ENCODE measurements at regions not wholly inside any gene's neighbourhood (a gene's known extent, or its start where the extent isn't known, plus 50 kb on each side); places are given as distances from the start of the nearest gene placed in this dataset.

DNA sequence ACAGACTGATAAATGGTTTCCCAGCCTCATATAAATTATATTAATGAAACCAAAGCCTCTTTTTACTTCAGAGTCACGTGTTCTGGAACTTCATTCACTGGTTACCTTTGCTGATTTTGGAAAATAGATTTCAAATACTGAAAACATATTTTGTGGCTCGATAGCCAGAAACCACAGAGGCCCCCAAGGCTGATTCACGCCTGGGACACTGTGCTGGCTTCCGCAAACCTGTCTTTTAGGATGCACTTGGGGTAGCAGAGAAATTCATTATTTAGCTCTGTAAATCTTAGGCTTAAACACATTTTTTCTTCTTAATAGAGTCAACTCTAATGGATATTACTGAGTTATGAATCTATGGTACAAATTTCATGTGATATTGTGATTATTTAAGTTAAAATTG lies 90.7 kb upstream of the TMEM18 start:
- H3K4me3 ChIP-seq = no peak overlapping the region

GRCh38 chr2:767440-767839 lies 90.2 kb upstream of the TMEM18 start:
- DNase-seq = no peak
- Histone ChIP-seq H3K27me3 (no peaks in the 10 kb centered on the region), H3K36me3 (no peaks in the 10 kb centered on the region), H3K4me1 (no peaks in the 10 kb centered on the region), H3K27ac (no peak overlapping the region), H3K4me3 (no peak overlapping the region), H3K9me3 (no peaks in the 10 kb centered on the region)
- TF ChIP-seq CTCF (IDR thresholded peaks at IDR 0.05) (no peak), POLR2A (IDR thresholded peaks at IDR 0.05) (no peak)
- intact Hi-C loops (cut with DNase I; ENCODE audit: low total_unique reads) = no loop called here

More for the DNA sequence above, 90.7 kb upstream of the TMEM18 start:
- TF ChIP-seq POLR2A (IDR thresholded peaks at IDR 0.05) = no peak
- TF ChIP-seq CTCF (IDR thresholded peaks at IDR 0.05) = no peak
- DNase-seq = no peak
- no peaks in the 10 kb centered on the region for H3K36me3 ChIP-seq
- no peaks in the 10 kb centered on the region for H3K27me3 ChIP-seq
- H3K4me1 ChIP-seq = no peaks in the 10 kb centered on the region
- intact Hi-C loops (cut with DNase I; ENCODE audit: low total_unique reads) = no loop called here
- no peaks in the 10 kb centered on the region for H3K9me3 ChIP-seq
- no peak overlapping the region for H3K27ac ChIP-seq

DNA sequence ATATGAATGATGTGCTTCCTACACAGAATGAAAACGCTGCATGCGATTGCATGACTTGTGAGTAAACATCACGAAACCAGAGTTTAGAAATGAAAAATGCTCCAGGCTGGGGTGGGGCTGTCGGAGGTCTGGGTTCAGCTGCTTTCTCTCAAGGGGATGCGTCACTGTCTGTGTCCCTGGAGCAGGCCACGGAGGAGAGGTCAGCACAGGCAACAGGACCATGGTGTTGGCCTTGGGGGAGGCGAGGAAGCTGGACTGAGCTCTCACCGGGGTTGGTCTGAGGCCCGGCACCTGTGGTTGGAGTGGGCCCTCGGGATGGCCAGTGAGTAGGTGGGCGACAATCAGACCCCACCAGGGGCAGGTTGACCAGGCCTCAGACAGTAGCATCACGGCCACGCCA lies 89.0 kb upstream of the TMEM18 start:
- intact Hi-C loops (cut with DNase I; ENCODE audit: low total_unique reads) = no loop called here
- no peaks in the 10 kb centered on the region for H3K9me3 ChIP-seq
- no peak overlapping the region for H3K27ac ChIP-seq
- TF ChIP-seq POLR2A (IDR thresholded peaks at IDR 0.05) (no peak), CTCF (IDR thresholded peaks at IDR 0.05) (no peak)
- no peaks in the 10 kb centered on the region for H3K27me3 ChIP-seq
- H3K36me3 ChIP-seq = no peaks in the 10 kb centered on the region
- no peaks in the 10 kb centered on the region for H3K4me1 ChIP-seq
- H3K4me3 ChIP-seq = no peak overlapping the region
- DNase-seq = no peak

GRCh38 chr2:765369-765768 lies 88.2 kb upstream of the TMEM18 start:
- DNase-seq = no peak
- no peaks in the 10 kb centered on the region for H3K36me3 ChIP-seq
- no peaks in the 10 kb centered on the region for H3K9me3 ChIP-seq
- H3K27me3 ChIP-seq = no peaks in the 10 kb centered on the region
- no peak overlapping the region for H3K4me3 ChIP-seq
- TF ChIP-seq CTCF (IDR thresholded peaks at IDR 0.05) (no peak), POLR2A (IDR thresholded peaks at IDR 0.05) (no peak)
- no peaks in the 10 kb centered on the region for H3K4me1 ChIP-seq
- H3K27ac ChIP-seq = no peak overlapping the region
- intact Hi-C loops (cut with DNase I; ENCODE audit: low total_unique reads) = no loop called here

GRCh38 chr2:763766-764525 lies 86.7 kb upstream of the TMEM18 start:
- intact Hi-C loops (cut with DNase I; ENCODE audit: low total_unique reads) = no loop called here
- H3K9me3 ChIP-seq = no peaks in the 10 kb centered on the region
- no peaks in the 10 kb centered on the region for H3K27me3 ChIP-seq
- DNase-seq = no peak
- H3K4me1 ChIP-seq = no peaks in the 10 kb centered on the region
- TF ChIP-seq POLR2A (IDR thresholded peaks at IDR 0.05) (no peak), CTCF (IDR thresholded peaks at IDR 0.05) (no peak)
- H3K36me3 ChIP-seq = no peaks in the 10 kb centered on the region
- no peak overlapping the region for H3K4me3 ChIP-seq
- H3K27ac ChIP-seq = no peak overlapping the region
